ENCODE measurements at regions not wholly inside any gene's neighbourhood (a gene's known extent, or its start where the extent isn't known, plus 50 kb on each side); places are given as distances from the start of the nearest gene placed in this dataset.
"Not testable (repeated sequence)": the region's sequence is repeated elsewhere in the genome, so short reads cannot be mapped to it uniquely, and the experiment has no call there.

- H2AK5ac ChIP-seq (ENCODE audit: low read length); H2BK15ac ChIP-seq (replicated peaks; ENCODE audit: low read depth); H2BK120ac ChIP-seq (ENCODE audit: low read depth, low read length); H4K5ac ChIP-seq (ENCODE audit: low read length); H3K4ac ChIP-seq (ENCODE audit: low read depth, low read length); H3K4me1 ChIP-seq (ENCODE audit: control insufficient read depth, low read depth, low read length); H3K23ac ChIP-seq (ENCODE audit: low read length); H2BK5ac ChIP-seq (ENCODE audit: low read length); H3K9ac ChIP-seq (ENCODE audit: low read length); H3K27me3 ChIP-seq (ENCODE audit: insufficient read depth, low read length, poor library complexity); DNase-seq; H3K4me3 ChIP-seq (ENCODE audit: low read length); H3K79me1 ChIP-seq (ENCODE audit: low read length); H3K36me3 ChIP-seq (ENCODE audit: control insufficient read depth, insufficient read depth, low read length); H3K79me2 ChIP-seq (ENCODE audit: control insufficient read depth, insufficient read depth, low read length); H4K8ac ChIP-seq (ENCODE audit: low read depth, low read length); H3K18ac ChIP-seq (ENCODE audit: low read length); H3K56ac ChIP-seq (ENCODE audit: low read length); H3K27ac ChIP-seq (ENCODE audit: low read depth, low read length); H3K4me2 ChIP-seq (ENCODE audit: low read length): not testable (repeated sequence)
- no CpG with 5 or more reads among the region's 4 CpGs for WGBS (ENCODE audit: extremely low coverage, insufficient coverage, low lambda C conversion rate)
Measured at GRCh38 chr21:13893025-13893424, 283.4 kb downstream of the POTED start.

DNA sequence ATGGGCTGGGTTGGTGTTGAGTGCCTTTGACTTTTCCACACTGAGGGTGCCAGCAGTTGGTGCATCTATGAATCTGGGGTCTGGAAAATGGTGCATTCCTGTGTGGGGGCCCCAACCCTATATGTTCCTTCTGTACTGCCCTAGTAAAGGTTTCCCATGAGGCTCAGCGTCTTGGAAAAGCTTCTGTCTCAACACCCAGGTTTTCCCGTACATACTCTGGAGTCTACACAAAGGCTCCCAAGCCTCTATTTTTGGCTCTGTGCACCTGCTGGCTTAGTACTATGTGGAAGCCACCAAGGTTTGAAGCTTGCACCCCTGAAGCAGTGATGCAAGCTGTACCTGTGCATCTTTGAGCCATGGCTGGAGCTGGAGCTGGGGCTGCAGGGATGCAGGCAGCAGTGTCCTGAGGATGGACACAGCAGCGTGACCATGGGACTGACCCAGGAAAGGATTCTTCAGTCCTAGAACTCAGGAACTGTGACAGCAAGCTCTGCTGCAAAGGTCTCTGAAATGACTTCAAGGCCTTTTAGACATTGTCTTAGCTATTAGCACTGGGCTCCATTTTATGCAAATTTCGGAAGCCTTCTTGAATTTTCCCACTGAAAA is 282.7 kb downstream of the POTED start:
- not testable (repeated sequence) for H3K23ac ChIP-seq (ENCODE audit: low read length); H3K27me3 ChIP-seq (ENCODE audit: insufficient read depth, low read length, poor library complexity); H3K27ac ChIP-seq (ENCODE audit: low read depth, low read length); H2BK120ac ChIP-seq (ENCODE audit: low read depth, low read length); H4K8ac ChIP-seq (ENCODE audit: low read depth, low read length); H4K5ac ChIP-seq (ENCODE audit: low read length); H3K56ac ChIP-seq (ENCODE audit: low read length); H3K4ac ChIP-seq (ENCODE audit: low read depth, low read length); H2AK5ac ChIP-seq (ENCODE audit: low read length); H3K4me1 ChIP-seq (ENCODE audit: control insufficient read depth, low read depth, low read length); H3K79me1 ChIP-seq (ENCODE audit: low read length); H3K4me2 ChIP-seq (ENCODE audit: low read length); H3K18ac ChIP-seq (ENCODE audit: low read length); H3K79me2 ChIP-seq (ENCODE audit: control insufficient read depth, insufficient read depth, low read length); H3K9ac ChIP-seq (ENCODE audit: low read length); DNase-seq; H3K4me3 ChIP-seq (ENCODE audit: low read length); H3K36me3 ChIP-seq (ENCODE audit: control insufficient read depth, insufficient read depth, low read length); H2BK5ac ChIP-seq (ENCODE audit: low read length); H2BK15ac ChIP-seq (replicated peaks; ENCODE audit: low read depth)
- WGBS (ENCODE audit: extremely low coverage, insufficient coverage, low lambda C conversion rate), result no CpG with 5 or more reads among the region's 4 CpGs

DNA sequence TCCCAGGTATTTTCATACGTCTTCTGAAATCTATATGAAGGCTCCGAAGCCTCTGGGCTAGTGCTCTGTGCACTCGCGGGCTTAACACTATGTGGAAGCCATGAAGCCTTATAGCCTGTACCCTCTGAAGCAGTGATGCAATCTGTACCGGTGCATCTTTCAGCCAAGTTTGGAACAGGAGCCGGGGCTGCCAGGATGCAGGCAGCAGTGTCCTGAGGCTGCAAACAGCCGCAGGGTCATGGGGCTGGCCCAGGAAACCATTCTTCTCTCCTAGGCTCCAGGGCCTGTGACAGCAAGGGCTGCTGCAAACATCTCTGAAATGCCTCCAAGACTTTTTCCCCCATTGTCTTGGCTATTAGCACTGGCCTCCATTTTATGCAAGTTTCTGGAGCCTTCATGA is 279.6 kb downstream of the POTED start:
- not testable (repeated sequence) for H2BK15ac ChIP-seq (replicated peaks; ENCODE audit: low read depth); H3K4me2 ChIP-seq (ENCODE audit: low read length); H3K27me3 ChIP-seq (ENCODE audit: insufficient read depth, low read length, poor library complexity); H3K36me3 ChIP-seq (ENCODE audit: control insufficient read depth, insufficient read depth, low read length); H3K9ac ChIP-seq (ENCODE audit: low read length); H3K4me3 ChIP-seq (ENCODE audit: low read length); H4K5ac ChIP-seq (ENCODE audit: low read length); H3K27ac ChIP-seq (ENCODE audit: low read depth, low read length); H2BK120ac ChIP-seq (ENCODE audit: low read depth, low read length); H3K56ac ChIP-seq (ENCODE audit: low read length); H2AK5ac ChIP-seq (ENCODE audit: low read length); H3K4ac ChIP-seq (ENCODE audit: low read depth, low read length); H3K23ac ChIP-seq (ENCODE audit: low read length); DNase-seq; H2BK5ac ChIP-seq (ENCODE audit: low read length); H3K79me2 ChIP-seq (ENCODE audit: control insufficient read depth, insufficient read depth, low read length); H4K8ac ChIP-seq (ENCODE audit: low read depth, low read length); H3K4me1 ChIP-seq (ENCODE audit: control insufficient read depth, low read depth, low read length); H3K18ac ChIP-seq (ENCODE audit: low read length); H3K79me1 ChIP-seq (ENCODE audit: low read length)
- WGBS (ENCODE audit: extremely low coverage, insufficient coverage, low lambda C conversion rate), result no CpG with 5 or more reads among the region's 7 CpGs

GRCh38 chr21:13883641-13884395 is 274.2 kb downstream of the POTED start:
- not testable (repeated sequence) for H3K23ac ChIP-seq (ENCODE audit: low read length); H4K8ac ChIP-seq (ENCODE audit: low read depth, low read length); H3K79me1 ChIP-seq (ENCODE audit: low read length); H3K4me1 ChIP-seq (ENCODE audit: control insufficient read depth, low read depth, low read length); H4K5ac ChIP-seq (ENCODE audit: low read length); H3K4me3 ChIP-seq (ENCODE audit: low read length); H2AK5ac ChIP-seq (ENCODE audit: low read length); H2BK120ac ChIP-seq (ENCODE audit: low read depth, low read length); H3K9ac ChIP-seq (ENCODE audit: low read length); H3K4ac ChIP-seq (ENCODE audit: low read depth, low read length); H2BK5ac ChIP-seq (ENCODE audit: low read length); H3K4me2 ChIP-seq (ENCODE audit: low read length); H3K36me3 ChIP-seq (ENCODE audit: control insufficient read depth, insufficient read depth, low read length); H3K27me3 ChIP-seq (ENCODE audit: insufficient read depth, low read length, poor library complexity); H3K18ac ChIP-seq (ENCODE audit: low read length); H2BK15ac ChIP-seq (replicated peaks; ENCODE audit: low read depth); H3K56ac ChIP-seq (ENCODE audit: low read length); H3K27ac ChIP-seq (ENCODE audit: low read depth, low read length); DNase-seq; H3K79me2 ChIP-seq (ENCODE audit: control insufficient read depth, insufficient read depth, low read length)
- WGBS (ENCODE audit: extremely low coverage, insufficient coverage, low lambda C conversion rate), result no CpG with 5 or more reads among the region's 2 CpGs

DNA sequence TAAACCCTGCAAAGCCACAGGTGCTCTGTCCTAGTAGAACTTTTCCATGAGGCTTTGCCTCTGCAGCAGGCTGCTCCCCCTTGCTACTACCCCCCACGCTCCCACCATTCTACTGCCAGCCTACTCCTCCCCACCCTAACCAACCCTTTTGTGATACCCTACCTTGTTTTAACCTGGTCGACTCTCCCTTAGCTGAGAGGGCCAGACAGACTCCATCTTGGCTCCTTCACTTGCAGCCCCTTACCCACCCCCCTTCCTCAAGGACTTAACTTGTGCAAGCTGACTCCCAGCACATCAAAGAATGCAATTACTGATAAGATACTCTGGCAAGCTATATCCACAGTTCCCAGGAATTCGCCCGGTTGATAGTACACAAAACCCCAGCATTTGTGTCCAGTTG is 267.9 kb downstream of the POTED start:
- H4K5ac ChIP-seq (ENCODE audit: low read length); H3K4me1 ChIP-seq (ENCODE audit: control insufficient read depth, low read depth, low read length); H3K4me2 ChIP-seq (ENCODE audit: low read length); H2BK15ac ChIP-seq (replicated peaks; ENCODE audit: low read depth); H3K79me2 ChIP-seq (ENCODE audit: control insufficient read depth, insufficient read depth, low read length); H4K8ac ChIP-seq (ENCODE audit: low read depth, low read length); H3K23ac ChIP-seq (ENCODE audit: low read length); H3K4me3 ChIP-seq (ENCODE audit: low read length); H3K56ac ChIP-seq (ENCODE audit: low read length); H2AK5ac ChIP-seq (ENCODE audit: low read length); H3K27me3 ChIP-seq (ENCODE audit: insufficient read depth, low read length, poor library complexity); H3K27ac ChIP-seq (ENCODE audit: low read depth, low read length); H3K4ac ChIP-seq (ENCODE audit: low read depth, low read length); H3K79me1 ChIP-seq (ENCODE audit: low read length); H3K36me3 ChIP-seq (ENCODE audit: control insufficient read depth, insufficient read depth, low read length); H2BK120ac ChIP-seq (ENCODE audit: low read depth, low read length); H3K18ac ChIP-seq (ENCODE audit: low read length); DNase-seq; H3K9ac ChIP-seq (ENCODE audit: low read length); H2BK5ac ChIP-seq (ENCODE audit: low read length): not testable (repeated sequence)
- no CpG with 5 or more reads among the region's 4 CpGs for WGBS (ENCODE audit: extremely low coverage, insufficient coverage, low lambda C conversion rate)

DNA sequence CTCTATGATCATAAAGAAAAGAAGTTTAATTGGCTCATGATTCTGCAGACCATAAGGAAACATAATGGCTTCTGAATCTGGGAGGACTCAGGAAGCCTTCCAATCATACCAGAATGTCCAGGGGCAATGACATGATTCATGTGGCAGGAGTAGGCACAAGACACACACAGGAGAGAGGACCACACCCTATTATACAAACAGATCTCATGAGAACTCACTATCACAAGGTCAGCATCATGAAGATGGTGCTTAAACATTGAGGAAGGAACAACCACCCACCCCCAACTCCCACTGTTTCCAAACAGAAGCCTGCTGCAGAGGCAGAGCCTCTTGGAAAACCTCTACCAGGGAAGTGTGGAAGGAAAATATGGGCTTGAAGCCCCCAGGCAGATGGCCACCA is 267.4 kb downstream of the POTED start:
- H2BK120ac ChIP-seq (ENCODE audit: low read depth, low read length); H3K79me1 ChIP-seq (ENCODE audit: low read length); H3K27me3 ChIP-seq (ENCODE audit: insufficient read depth, low read length, poor library complexity); H3K4me1 ChIP-seq (ENCODE audit: control insufficient read depth, low read depth, low read length); H4K5ac ChIP-seq (ENCODE audit: low read length); H3K4me2 ChIP-seq (ENCODE audit: low read length); H3K9ac ChIP-seq (ENCODE audit: low read length); H4K8ac ChIP-seq (ENCODE audit: low read depth, low read length); H2BK5ac ChIP-seq (ENCODE audit: low read length); H3K27ac ChIP-seq (ENCODE audit: low read depth, low read length); H3K36me3 ChIP-seq (ENCODE audit: control insufficient read depth, insufficient read depth, low read length); DNase-seq; H3K4me3 ChIP-seq (ENCODE audit: low read length); H3K18ac ChIP-seq (ENCODE audit: low read length); H2AK5ac ChIP-seq (ENCODE audit: low read length); H3K4ac ChIP-seq (ENCODE audit: low read depth, low read length); H3K56ac ChIP-seq (ENCODE audit: low read length); H3K79me2 ChIP-seq (ENCODE audit: control insufficient read depth, insufficient read depth, low read length); H3K23ac ChIP-seq (ENCODE audit: low read length); H2BK15ac ChIP-seq (replicated peaks; ENCODE audit: low read depth): not testable (repeated sequence)
